Astrocyte of the spinal cord (primary cell): ENCODE measurements at regions not wholly inside any gene's neighbourhood (a gene's known extent, or its start where the extent isn't known, plus 50 kb on each side); places are given as distances from the start of the nearest gene placed in this dataset.

Source experiments
- DNase-seq: peaks from one replicate; pipeline ENCODE4 v3.0.0; 2011; ENCODE audit warnings: low read depth, low spot score
- H3K4me3 ChIP-seq: 2 replicates; pipeline ENCODE4 v1.5.1; 2011; ENCODE audit warnings: low read depth, mild to moderate bottlenecking, low read length, moderate library complexity
- CTCF ChIP-seq: IDR thresholded peaks from 2 replicates; pipeline ENCODE4 v1.5.1; 2012; ENCODE audit warnings: low read depth, mild to moderate bottlenecking, low read length, inconsistent platforms
- in situ Hi-C: cut with HindIII; loops from 2 replicates; pipeline ENCODE4 v1.10.0; 2017; ENCODE audit warnings: low sequenced_read_pairs

GRCh38 chr14:26828741-26829140 lies 230.9 kb upstream of the NOVA1 start:
- TF ChIP-seq CTCF = no peak
- in situ Hi-C loops = no loop called here
- no peak for DNase-seq
- H3K4me3 ChIP-seq = no peak overlapping the region

- no peak for TF ChIP-seq CTCF
- in situ Hi-C loops = no loop called here
- no peak for DNase-seq
- no peak overlapping the region for H3K4me3 ChIP-seq
These were observed 235.9 kb upstream of the NOVA1 start for GRCh38 chr14:26833621-26834176.

- in situ Hi-C loops = no loop called here
- no peak for DNase-seq
- no peak overlapping the region for H3K4me3 ChIP-seq
- TF ChIP-seq CTCF = no peak
These were observed 238.2 kb upstream of the NOVA1 start for GRCh38 chr14:26835979-26836570.

GRCh38 chr14:26839481-26839880 lies 241.6 kb upstream of the NOVA1 start:
- no peak for DNase-seq
- in situ Hi-C loops = no loop called here
- no peak overlapping the region for H3K4me3 ChIP-seq
- TF ChIP-seq CTCF = no peak

GRCh38 chr14:26841326-26841725 lies 243.5 kb upstream of the NOVA1 start:
- in situ Hi-C loops = no loop called here
- DNase-seq = peak; percentile 25
- no peak overlapping the region for H3K4me3 ChIP-seq
- no peak for TF ChIP-seq CTCF

- in situ Hi-C loops = no loop called here
- DNase-seq = peak; percentile 96
- no peak overlapping the region for H3K4me3 ChIP-seq
- no peak for TF ChIP-seq CTCF
These were observed 244.3 kb upstream of the NOVA1 start for GRCh38 chr14:26841920-26842741.
